ENCODE measurements at regions not wholly inside any gene's neighbourhood (a gene's known extent, or its start where the extent isn't known, plus 50 kb on each side); places are given as distances from the start of the nearest gene placed in this dataset.

- DNase-seq (ENCODE audit: low spot score): peak; percentile 28
Observed at GRCh38 chr2:206212673-206213513, 53.2 kb downstream of the EEF1B2 start.

GRCh38 chr2:206213514-206213845, 53.8 kb downstream of the EEF1B2 start:
- DNase-seq (ENCODE audit: low spot score): no peak

GRCh38 chr2:206217166-206217565, 57.3 kb upstream of the ZDBF2 start:
- no peak for DNase-seq (ENCODE audit: low spot score)

GRCh38 chr2:206217743-206218142, 56.7 kb upstream of the ZDBF2 start:
- DNase-seq (ENCODE audit: low spot score): no peak

GRCh38 chr2:206218156-206218555, 56.3 kb upstream of the ZDBF2 start:
- no peak for DNase-seq (ENCODE audit: low spot score)

- DNase-seq (ENCODE audit: low spot score): no peak
Observed at GRCh38 chr2:206218796-206219499, 55.5 kb upstream of the ZDBF2 start.

GRCh38 chr2:206219957-206220356, 54.5 kb upstream of the ZDBF2 start:
- DNase-seq (ENCODE audit: low spot score): no peak

- DNase-seq (ENCODE audit: low spot score): no peak
Observed at GRCh38 chr2:206220997-206221396, 53.5 kb upstream of the ZDBF2 start.
